GM19043 (cell line): ENCODE measurements at regions not wholly inside any gene's neighbourhood (a gene's known extent, or its start where the extent isn't known, plus 50 kb on each side); places are given as distances from the start of the nearest gene placed in this dataset.

Experiments used
- ATAC-seq: cut with Tn5 transposase; IDR thresholded peaks from one replicate; pipeline ENCODE4 v1.9.1; 2021; ENCODE audit warnings: low read depth; ENCODE audit not compliant: unreplicated experiment

DNA sequence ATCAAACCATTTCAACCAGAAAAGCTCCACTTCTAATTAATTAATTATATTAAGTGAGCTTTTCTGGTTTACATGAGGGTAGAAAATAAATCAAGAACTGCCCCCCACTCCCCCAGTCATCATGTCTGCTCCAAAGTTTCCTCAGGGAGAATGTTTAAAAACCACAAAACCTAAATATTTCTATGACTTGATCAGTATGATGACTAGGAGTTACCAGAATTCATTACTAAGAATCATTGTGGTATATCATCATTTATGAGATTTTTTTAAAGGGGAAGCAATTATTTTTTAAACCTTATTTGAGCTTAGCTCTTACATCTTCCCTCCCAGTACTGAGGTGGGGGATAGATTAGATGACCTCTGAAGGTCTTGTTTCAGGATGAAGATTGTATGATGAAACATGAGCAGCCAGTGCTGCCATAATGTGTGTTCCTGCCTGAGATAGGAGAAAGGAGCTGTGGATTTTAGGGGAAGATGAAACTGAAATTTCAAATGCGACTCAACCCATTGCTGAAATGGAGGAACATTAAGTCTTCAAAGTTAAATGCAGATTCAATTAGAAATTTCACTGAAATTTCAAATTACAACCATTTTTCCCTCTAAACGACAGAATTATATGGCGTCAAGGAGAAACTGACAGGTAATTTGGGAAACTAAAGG lies 401.3 kb upstream of the CADM1 start:
- ATAC-seq: no peak

DNA sequence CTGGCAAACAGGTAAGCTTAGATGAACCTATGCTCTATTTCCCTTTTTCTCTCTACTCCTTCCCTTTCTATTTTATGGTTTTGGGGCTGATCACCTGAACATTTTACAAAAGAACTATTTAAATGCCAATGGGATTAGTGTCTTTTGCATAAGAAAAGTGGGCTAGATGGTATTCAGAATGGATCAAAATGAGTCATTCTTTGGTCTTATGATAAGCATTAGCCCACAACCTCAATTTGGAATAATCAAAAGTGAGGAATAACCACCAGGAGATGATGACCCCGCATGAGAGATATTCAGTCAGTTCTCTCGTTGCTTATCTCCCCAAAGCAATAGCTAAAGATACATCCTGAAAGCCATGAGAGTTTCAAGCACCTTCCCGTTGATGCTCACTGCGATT lies 399.0 kb upstream of the CADM1 start:
- ATAC-seq: no peak

DNA sequence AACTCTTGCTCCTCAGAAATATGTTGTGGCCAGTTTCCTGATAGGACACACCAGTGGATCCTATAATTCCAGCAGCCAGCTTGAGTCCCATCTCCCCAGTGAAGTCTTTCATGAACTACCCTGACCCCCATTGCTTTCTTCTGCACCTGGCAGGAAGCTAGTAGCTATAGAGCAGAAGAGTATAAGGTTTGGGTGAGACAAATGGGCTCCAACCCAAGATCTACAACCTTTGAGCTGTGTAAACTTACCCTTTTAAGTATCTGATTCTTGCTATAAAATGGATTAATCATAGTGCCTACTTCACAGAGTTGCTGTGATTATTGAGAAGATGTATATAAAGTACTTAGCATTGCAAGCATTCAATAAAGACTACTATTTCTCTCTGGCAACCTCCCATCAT lies 396.9 kb upstream of the CADM1 start:
- no peak for ATAC-seq

DNA sequence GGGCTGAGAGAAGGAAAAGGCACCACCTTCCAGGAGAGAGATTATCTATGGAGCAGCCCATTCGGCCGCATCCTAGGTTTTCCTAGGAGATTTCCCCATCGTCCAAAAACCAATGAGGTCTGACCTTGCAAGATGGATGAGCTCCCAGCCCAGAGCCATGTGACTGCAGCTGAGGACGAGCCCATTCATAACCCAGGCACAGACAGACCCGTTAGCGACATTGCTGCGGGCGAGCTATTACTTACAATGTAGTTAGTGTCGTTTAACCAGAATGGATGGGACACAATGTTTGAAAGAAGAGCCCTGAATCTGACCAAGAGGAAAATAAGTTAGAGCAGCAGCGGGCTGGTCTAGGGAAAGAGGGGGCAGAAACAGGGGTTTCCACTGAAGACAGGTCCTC lies 395.9 kb upstream of the CADM1 start:
- ATAC-seq: no peak

DNA sequence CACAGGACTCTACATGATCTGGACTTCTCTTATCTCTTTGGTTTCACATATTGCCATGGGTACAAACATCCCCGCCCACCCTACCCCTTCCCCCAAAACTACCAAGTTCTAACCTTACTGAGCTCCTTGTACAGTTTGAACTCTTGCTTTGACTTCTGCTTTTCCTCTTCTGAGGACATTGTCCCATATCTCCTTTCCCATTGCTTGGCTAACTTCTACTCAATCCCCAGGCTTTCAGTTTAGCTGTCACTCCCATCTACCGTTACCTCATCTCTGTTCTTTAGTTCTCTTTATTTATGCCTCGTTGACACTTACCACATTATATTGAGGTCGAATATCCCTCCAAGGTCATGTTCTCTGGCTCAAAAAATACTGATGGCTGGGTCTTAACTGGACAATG lies 393.5 kb upstream of the CADM1 start:
- ATAC-seq: no peak

DNA sequence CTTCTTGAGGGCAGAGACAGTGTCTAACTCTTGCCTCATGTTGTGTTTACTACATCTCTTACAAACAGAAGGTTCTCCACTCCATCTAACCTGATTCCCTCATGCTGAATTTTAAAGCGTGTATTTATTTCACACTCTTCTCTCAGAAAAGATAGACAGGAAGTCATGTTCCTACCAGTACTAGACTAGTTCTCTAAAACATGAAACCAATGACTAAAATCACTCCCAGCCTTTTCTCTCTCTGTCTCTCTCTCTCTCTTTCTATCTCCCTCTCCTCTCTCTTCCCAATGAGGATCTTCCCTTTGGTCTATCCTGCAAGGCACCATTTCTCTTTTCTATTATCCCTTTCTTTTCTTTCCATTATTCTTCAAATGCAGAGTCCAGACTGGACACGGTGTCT lies 391.9 kb upstream of the CADM1 start:
- ATAC-seq: no peak

DNA sequence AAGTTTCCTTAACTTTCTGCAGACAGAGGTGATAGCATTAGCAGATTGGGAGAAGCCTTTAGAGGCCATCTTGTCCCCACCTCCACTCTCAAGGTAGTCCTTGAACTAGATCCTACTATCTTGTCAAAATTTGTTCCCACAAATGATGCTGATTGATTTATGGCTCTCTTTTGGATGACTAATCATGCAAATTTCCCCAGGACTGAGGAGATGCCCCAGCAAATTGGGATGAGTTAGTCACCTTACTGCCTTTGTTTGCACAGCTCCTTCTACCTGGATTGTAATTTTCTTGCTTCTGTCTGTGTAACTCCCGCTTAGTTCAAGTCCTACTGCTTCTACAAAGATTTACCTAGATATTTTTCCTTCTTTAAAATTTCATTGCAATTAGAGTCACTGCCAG lies 391.4 kb upstream of the CADM1 start:
- ATAC-seq: no peak

DNA sequence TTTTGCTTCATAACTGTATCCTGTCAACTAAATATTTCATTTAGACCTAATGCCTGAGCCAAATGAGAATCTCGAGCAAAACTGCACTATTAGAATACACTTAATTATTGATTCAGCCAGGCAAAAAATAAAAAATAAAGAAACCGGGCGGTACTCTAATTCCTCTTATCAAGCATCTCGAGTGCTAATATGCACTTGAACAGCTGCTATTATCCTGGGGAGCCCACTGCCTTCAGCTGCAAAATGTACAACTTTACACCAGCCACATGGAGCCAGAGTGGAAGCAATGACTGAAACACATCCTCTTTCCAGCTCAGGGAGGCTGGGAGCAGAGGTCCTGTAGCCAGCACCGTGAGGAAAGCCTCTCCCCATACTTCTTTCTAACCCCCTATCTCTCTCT lies 390.0 kb upstream of the CADM1 start:
- ATAC-seq: no peak

DNA sequence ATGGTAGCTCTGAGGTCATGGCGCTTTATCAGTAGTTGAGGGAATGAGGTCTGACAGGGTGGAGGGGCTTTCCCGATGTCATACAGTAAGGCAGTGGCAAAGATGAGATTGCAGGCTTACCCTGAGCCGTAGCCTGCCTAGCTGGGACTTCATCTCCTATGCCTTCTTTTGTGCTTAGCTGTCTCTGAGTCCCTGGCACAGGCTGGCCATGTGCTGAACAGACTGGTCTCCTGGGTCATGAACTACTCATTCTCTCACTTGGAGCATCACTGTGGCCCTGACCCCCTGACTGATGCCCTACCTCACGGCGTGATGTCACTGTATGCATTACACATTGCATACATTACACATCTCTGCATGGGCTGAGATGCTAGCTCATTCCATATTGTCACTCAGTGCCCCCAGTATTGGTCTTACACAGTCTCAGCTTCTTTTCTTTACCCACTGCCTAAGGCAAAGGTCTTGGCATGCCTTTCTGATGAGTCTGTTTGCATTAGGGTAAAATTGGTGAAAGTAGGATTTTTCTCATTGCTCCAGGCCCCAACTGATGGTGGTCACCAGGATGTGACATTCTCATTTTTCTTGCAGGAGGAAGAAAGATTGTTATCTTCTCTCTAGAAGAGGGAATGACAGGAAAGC lies 389.4 kb upstream of the CADM1 start:
- ATAC-seq: no peak

DNA sequence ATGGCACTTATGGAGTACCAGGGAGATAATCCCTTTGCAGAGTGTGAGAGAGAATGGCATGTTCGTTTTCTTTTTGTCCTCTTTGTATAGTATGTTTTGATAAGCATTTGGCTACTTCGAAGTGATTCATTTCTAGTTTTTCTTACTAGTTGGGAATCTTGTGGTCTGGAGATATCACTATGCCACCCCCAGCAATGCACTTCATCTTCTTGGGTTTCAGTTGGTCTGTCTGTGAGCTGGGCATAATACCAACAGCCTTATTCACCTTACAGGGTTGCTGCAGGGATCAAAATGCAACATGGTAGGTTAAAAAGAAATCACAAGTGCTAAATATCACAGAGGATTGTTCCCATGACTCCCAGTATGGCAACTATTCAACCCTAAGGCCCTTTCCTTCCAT lies 387.8 kb upstream of the CADM1 start:
- ATAC-seq: no peak

DNA sequence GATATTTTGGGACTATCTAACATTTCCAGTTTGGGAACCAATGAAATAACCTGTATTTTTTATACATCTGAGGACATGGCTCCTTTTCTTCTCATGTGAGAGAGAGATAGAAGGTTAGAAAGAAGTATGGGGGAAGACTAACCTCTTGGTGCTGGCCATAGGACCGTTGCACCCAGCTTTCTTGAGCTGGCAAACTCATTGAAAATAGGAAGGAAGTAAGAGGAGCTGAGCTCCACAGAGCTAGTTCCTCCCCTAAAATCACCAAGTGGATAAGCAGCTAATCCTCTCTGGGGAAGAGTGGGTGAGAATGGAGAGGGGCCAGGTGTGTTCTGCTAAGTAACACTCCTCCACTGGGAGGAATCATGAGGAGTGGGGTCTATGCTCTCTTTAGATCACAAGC lies 387.4 kb upstream of the CADM1 start:
- ATAC-seq: no peak

DNA sequence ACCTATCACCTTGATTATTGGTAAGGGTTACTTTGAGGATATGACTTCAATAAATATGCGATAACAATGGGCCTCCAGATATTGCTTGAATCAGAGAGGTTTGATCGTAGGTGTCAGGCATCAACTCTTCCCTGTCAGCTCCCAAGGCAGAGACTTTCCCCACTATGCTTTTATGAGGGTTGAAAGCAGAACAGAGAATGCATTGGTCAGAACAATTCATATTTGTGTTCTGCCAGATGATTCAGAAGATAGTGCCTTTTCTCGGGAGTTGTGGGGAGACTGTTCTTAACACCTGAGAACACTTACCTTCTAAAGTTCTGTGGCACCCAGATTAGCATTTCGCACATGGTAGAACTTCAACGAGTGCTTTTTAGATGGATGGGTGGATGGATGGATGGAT lies 386.3 kb upstream of the CADM1 start:
- ATAC-seq: no peak

DNA sequence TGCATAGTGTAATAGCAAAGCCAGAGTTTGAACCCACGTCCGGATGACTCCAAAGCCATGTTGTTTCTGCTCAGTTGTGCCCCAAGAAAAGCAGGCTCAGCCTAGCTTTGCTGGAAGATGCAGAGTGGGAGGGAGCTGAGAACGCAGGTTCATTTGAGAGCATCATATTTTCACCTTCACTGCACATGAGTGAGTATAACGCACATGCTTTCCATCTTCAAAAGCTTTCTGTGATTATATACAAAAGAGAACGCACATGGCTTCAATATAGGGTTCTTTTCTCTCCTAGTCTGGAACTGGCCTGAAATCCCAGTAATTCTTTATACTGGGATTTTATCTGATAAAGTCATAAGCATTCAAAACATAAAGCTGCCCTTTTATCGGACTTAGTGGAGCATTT lies 385.5 kb upstream of the CADM1 start:
- no peak for ATAC-seq

DNA sequence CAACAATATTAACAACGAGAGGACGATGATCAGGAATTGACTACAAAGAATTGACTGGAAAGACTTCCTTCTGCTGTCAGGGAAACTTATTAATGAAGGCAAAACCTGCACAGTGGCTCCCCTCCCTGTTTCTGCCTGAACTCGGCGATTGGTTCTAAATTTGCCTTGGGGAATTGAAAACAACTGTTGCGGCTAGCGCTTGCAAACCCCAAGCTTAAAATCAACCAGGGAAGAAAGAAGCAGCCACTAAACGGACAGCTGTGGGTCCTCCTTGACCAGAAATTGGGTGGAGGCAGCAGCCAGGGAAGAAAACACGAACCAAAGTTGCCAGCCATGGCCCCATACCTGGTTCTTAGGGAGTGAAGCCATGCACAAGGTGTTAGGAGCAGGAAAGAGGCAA lies 383.5 kb upstream of the CADM1 start:
- ATAC-seq: no peak

DNA sequence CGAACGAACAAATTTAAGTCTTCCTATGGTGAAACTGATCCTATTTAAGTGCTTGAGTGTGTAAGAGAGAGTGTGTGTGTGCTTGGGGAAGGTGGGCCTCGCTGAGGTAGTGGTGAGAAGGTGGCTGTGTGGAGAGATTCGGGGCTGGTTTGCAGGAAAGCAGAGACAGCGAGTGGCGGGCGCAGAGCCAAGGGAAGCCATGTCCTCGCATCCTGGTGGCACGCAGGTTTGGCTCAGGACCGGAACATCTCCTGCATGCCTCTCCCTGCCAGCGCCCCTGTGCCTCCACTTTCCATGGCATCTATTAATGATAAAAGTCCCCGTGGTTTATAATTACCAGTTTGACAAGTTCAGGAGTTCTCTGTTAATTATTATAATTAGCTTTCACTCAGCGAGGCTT lies 383.1 kb upstream of the CADM1 start:
- no peak for ATAC-seq

DNA sequence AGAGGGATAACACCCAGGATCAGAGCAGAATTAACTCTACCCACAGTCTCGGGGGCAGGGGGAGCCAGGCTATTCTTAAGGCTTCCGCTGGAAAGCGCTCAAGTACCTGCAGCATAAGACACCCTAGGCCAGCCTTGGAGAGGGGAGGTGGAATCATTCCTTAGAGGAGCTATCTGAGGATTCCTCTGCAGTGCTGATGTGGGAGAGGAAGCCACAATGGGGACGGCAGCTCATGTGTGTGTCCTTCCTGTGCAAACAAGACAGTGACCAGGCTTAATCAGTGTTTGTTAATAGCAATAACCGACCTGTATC lies 382.2 kb upstream of the CADM1 start:
- no peak for ATAC-seq

DNA sequence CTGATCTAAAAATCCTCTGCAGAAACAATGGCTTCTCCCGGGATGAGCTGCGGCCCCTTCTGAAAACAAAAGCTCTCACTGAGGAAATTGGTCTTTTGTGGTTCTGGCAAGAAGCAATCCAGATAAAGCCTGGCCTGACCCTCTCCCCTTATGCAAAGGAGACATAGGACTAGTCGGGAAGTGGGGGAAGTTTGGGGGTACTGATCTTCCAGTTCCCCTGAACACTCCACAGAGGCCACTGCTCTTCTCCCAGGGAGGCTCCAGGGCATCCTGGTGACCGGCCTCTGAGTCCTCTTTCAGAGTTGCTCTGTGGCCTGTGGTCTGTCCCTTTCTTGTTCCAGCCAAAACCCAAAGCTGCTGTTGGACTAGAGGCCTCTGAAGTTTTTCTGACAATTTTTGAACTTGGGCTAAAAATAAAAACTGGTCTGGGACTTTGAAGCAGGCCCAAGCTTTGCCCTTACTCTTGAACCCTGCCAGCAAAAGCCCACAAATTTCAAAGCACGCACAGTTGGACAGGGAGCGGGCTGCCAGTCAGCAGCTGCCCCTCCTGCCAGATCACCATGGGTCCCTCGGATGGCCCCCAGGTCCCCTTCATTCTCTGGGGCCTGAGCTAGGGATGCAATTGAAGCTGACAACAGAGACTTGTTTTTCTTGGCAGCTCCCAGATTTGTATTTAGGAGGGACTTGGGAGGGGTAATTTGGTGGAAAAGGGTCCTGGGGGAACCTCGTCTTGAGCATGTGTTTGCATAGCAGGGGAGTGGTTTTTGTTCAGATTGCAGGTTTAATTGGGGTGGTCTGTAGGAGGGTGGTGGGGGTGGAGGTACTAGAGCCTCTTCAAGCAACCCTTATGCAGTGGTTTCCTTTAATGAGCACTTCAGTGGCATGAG lies 381.6 kb upstream of the CADM1 start:
- ATAC-seq: no peak

DNA sequence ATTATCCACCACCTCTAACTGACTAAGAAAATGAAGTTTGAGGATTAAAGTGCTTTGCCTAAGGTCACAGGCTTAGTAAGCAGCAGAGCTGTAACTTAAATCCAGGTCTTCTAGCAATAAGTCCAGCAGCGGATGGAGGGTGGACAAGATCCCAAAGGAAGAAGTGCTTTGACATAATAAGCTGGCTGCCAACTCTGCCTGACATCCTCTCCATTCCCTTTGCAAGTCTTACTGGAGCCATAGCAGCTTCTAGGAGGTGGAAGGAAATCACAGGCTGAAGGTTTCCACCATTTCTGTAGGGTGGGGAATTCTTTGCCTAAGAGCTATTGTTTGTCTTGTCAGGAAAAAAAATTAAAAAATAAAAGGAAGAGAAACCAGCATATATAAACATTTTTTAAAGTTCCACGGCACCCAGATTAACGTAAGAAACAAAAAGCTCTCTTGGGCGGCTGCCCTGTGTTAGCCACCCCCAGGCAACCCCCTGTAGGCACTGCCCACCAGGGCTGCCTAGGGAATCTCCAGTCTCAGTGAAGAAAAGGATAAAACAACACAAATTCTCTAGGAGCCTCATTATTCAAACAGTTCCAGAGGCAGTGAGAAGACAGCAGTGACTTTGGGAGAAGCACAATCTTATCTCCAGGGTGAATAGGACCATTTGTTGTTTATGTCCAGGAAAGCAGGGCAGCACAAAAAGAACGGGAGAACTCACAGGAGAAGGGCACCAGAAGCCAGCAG lies 380.8 kb upstream of the CADM1 start:
- ATAC-seq: no peak

DNA sequence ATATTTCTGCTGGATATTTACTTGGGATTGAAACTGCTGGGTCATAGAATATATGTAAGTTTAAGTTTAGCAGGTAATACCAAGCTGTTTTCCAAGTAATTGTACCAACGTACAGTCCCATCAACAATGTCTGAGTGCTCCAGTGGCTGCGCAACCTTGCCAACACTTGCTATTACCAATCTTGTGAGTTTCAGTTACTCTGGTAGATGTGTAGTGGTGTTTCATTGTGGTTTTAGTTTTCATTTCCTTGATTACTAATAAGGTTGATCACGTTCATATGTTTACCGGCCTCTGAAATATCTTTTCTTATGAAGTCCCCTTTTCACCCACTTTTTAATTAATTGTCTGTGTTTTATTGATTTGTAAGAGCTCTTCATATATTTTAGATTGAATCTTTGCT lies 370.6 kb upstream of the CADM1 start:
- ATAC-seq: peak; percentile 58

DNA sequence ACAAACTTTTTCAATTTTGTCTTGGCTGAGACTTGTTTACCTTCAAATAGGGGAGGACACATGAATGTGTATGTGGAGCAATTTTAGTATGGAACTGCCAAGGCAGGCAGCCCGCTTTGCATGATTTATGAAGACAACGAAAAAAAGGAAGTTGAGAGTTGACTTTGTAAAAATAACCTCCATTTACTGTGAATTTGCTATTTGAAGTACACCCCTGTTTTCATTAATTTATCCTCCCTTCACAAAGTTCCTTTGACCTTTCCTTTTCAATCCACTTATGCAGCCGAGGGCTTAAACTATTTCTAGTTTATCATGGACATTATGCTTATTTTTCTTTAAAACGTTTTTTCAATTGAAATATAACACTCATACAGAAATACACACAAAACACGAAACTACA lies 369.6 kb upstream of the CADM1 start:
- no peak for ATAC-seq

DNA sequence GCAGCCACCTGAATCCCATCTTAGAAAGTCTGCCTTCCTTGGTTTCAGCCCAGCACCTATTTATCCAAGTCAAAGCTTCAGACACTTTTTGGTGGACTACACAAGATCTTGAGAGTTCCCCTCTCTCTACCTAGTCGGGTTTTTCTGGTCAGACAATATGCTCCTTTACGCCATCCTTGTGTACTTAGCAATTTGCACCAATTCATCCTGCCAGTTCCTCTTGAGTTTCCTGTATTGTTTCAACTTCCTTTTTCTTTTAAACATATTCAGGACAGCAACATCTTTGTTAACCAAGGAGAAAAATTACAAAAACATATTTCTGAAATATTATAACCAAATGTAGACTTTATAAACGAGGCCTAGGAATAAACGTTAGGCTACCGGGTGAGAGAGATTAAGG lies 368.2 kb upstream of the CADM1 start:
- no peak for ATAC-seq
